NCI-H1436 (cell line): ENCODE measurements at regions not wholly inside any gene's neighbourhood (a gene's known extent, or its start where the extent isn't known, plus 50 kb on each side); places are given as distances from the start of the nearest gene placed in this dataset.

Experiments
- DNase-seq: peaks from one replicate; lab custom pipeline; 2025; lab: John Stamatoyannopoulos, UW

- no peak for DNase-seq
These were observed 183.1 kb downstream of the CYLD start for GRCh38 chr16:50924759-50925545.

- DNase-seq = no peak
These were observed 176.2 kb downstream of the CYLD start for GRCh38 chr16:50917950-50918703.

DNA sequence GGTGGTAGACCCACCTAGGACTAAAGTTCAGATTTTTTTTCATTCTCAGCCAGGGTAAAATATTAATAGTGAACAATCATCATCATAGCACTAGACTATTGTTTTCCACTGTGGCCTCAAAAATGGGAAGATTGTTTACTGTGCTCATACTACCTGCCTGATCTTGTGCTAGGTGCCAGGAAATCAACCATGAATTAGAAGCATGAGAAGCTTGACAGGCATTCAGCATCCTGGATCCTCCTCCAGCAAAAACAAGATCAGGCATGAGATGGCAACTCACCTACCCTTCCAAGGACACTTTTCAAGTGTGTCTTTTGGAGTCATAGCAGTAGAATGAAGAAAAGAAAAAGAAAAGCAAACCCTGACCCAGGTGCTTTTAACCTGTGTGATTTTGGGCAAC, 174.2 kb downstream of the CYLD start:
- DNase-seq = no peak

DNA sequence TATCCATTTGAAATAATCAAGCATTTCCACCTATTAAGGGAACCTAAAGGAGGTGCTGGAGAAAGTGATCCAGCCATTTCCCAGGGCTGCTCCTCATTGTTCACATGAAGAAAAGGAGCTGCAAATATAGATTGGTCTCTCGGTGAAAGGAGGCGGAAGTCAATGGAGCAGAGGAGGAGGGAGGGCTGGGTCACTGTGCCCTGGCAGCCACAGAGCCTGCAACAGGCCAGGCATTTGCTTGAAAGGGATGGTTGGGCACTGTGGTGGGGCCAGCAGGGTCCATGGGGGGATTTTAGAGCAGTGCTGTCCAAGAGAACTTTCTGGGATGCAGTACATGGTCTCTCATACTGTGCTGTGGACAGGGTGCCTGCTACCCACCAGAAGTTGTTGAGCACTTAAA, 173.2 kb downstream of the CYLD start:
- DNase-seq = no peak

GRCh38 chr16:50910736-50911100, 168.8 kb downstream of the CYLD start:
- DNase-seq = no peak

DNA sequence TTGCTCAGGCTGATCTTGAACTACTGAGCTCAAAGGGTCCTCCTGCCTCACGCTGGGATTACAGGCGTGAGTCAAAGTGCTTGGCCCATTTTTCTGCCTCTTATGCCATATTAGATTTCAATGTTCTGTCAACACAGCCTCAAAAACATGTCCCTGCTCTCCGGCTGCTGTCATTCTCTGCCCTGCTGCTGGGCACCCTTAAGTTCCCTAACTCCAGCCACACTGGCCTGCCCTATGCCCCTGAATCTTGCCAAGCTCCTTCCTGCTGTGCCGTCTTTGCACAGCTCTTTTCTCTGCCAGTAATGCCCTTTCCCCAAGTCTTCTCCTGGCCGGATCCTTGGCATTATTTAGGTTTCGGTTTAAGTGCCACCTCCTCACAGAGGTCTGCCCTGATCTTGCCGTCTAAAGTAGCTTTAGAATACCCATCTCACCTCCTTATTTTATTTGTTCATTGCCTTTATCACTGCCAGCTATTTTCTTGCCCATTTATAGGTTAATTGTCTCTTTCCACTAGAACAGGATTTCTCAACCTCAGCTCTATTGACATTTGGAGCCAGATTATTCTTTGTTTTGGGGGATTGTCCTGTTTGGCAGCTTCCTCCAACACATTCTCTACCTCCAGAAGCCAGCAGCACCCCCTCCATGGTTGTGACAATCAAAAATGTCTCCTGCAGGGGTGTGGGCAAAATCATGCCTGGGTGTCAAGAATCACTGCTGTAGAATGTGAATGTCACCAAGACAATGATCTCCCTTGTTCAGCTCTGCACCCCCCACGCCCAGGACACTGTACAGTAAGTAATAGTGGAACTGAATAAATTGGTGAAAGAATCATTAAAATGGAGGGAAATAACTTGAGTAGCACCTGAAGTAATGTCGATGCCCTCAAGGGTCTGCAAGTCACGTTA, 168.2 kb downstream of the CYLD start:
- no peak for DNase-seq

GRCh38 chr16:50908468-50908867, 166.6 kb downstream of the CYLD start:
- DNase-seq = no peak

- DNase-seq = no peak
These were observed 164.6 kb downstream of the CYLD start for GRCh38 chr16:50906454-50906853.

- DNase-seq = no peak
These were observed 160.6 kb downstream of the CYLD start for GRCh38 chr16:50902457-50902856.

- DNase-seq = no peak
These were observed 159.2 kb downstream of the CYLD start for GRCh38 chr16:50901062-50901461.

DNA sequence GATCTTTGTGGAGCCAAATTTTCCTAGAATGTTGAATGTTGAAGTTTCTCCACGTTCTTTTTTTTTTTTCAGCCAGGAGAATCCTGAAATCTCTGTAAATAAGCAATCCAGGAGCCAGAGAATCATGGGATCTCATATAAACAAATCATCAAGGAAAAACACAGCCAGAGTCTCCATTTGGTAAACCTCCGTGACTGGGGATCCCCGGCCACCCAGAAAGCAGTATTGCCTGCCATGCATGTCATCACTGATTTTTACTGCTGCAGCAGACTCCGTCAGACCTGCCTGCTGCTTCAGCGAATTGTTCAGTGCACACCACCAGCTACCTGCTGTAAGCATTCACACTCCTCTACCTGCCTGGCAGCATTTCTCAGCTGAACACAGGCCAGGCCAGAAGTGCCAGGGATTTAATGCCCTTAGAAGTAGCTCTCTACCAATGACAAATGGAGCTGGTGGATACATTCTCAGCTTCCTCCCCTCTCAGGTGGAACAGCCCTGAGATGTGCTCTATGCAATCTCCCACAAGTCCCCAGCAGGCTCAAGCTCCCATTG, 158.6 kb downstream of the CYLD start:
- no peak for DNase-seq

GRCh38 chr16:50899951-50900350, 158.1 kb downstream of the CYLD start:
- DNase-seq = no peak

GRCh38 chr16:50889746-50890145, 147.9 kb downstream of the CYLD start:
- no peak for DNase-seq

DNA sequence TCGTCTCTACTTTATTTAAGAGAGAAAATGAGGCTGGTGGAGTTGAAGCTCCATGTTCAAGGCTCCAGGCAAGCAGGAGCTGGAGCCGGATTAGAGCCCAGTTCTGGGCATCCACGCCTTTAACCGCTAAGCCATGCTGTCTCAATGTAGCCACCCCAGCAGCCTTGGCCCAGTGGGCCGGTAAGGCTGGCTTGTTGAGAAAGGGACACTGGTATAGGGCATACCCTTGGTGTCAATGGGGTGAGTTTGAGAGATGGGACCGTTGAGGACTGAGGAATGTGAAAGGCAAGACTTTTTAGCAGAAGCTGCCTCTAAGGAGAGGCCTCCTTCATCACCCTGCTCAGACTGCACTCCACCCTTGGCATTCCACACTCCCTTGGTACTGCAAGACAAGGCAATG, 147.4 kb downstream of the CYLD start:
- no peak for DNase-seq

DNA sequence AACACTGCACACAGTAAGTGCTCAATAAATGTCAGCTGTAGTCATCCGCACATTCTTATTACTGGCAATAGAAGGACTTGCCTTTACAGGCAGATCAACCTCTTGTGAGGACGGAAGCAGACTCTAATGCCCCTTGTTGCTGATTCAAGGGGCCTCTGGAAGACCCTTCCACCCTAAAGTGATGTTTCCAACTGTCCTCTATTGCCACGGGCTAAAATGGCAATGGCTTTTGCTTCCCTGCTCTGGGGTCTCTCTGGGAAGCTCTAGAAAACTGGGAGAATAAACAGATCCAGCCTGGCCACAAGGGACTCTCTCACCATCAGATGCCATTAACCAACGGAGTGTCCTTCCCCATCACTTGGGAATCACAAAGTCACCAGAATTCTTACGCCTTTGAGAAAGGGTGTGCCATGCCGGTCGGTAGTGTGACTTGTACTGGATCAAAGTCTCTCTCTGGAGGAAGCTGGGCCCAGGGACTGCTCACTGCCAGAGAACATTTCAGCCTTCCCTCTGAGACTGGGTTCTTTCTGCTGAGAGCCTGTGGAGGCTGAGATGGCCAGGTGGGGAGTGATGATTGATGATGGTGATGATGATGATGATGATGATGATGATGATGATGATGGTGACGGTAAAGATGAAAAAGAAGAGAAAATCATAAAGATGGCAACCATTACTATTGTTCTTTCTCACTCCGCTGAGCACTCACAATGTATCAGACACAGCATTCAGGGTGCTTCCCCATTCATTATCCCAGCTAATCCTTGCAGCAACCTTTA, 146.8 kb downstream of the CYLD start:
- DNase-seq = no peak

DNA sequence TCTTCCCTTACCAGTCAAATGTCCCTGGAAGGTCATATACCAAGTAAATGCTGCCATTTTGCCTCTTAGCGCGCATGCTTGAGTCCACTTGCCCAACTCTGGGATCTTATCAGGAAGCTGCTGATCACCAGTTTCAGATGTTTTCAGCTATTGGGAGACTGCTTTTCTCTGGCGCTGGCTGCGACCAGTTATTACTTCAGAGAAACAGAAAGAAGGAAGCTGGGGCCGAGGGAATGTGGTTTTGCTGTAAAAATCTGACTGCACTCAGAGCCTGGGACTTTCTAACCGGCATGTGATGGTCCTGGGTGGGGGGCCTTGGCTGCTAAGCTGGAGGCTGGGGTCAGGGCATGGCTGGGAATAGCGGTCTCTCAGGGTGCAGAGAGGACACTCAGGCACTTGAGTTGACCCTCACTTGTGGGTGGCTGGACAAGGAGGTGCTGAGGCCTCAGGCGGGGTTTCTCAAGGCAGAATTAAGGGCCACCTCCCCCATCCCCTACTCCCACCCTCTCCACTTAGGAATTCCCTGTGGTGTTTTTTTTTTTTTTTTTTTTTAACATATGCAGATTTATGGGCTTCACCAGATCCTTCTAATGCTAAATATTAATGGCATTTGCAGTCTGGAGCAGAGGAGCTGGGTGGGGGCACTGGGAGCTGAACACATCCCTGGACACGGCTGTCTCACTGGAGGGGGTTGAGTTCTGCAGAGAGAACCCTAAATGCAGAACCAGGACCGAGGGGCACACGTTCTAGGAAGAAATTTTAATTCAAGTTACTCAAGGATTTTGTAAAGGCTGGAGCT, 145.8 kb downstream of the CYLD start:
- DNase-seq = no peak

DNA sequence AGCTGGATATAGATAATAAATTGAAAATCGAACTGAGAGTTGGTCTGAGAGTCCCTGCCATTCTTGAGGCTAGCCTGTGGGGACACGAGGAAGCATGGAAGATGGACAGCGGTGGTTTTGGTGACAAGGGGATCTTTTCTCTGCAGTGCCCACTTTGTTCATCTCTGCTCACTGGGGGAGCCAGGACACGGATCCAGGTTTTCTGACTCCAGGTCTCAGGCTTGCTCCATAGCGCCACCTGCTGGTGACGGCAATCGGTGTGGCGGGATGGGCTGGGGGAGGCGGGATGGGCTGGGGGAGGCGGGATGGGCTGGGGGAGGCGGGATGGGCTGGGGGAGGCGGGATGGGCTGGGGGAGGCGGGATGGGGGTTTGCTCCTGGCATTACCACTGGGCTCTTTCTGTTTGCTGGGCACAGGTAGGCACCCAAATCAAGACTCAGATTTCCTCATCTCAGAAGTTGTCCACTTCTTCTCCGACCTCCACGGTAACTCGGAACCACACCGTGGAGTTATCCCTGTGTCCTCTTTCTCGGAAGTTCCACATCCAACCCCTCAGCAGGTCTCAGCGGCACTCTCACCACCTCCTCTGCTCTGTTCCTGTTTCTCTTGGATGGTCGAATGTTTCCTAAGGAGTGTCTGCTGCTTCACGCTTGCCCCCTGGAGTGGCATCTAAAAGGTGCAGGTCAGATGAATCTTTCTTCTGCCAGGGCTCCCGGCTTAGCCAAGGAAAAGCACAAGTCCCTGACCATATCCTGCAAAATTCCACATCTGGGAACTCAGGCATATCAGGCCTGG, 142.4 kb downstream of the CYLD start:
- DNase-seq = no peak

- DNase-seq = no peak
These were observed 140.1 kb downstream of the CYLD start for GRCh38 chr16:50881956-50882355.

DNA sequence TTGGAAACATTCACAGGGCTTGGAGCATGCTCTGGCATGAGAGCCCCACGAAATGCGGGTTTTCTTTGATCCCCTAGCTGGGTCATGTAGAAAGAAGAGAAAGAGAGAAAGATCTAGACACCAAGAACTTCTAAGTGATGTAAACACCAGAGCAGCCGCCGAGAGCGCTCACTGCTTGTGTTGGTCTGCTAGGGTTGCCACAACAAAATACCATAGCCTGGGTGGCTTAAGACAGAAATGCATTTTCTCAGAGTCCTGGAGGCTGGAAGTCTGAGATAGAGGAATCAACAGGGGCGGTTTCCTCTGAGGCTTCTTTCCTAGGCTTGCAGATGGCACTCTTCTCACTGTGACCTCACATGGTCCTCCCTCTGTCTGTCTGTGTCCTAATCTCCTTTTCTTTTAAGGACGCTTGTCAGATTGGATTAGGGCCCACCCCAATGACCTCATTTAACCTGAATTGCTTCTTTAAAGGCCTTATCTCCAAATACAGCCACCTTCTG, 139.5 kb downstream of the CYLD start:
- DNase-seq = no peak

- no peak for DNase-seq
These were observed 139.0 kb downstream of the CYLD start for GRCh38 chr16:50880926-50881325.
